MCF 10A (cell line): ENCODE measurements at regions not wholly inside any gene's neighbourhood (a gene's known extent, or its start where the extent isn't known, plus 50 kb on each side); places are given as distances from the start of the nearest gene placed in this dataset.
A peak's percentile ranks its signal among the peaks of the same experiment; 100 is the strongest.

Source experiments
- BruUV-seq: library from RNA; stranded (reverse); fragments of 400-500 nt; replicated peaks from 2 replicates; lab custom pipeline; 2021; lab: Mats Ljungman, UMichigan
- CTCF ChIA-PET: fragments of 300-600 bp; sonication (Branson Sonifier 250); formaldehyde crosslinking; extraction: SDS; loops from one replicate; lab custom pipeline; 2021; ENCODE audit warnings: antibody characterized with exemption, inconsistent platforms; lab: Yijun Ruan, JAX
- POLR2A ChIA-PET: fragments of 300-600, 350-650 bp; sonication (Branson Sonifier 250); formaldehyde crosslinking; extraction: SDS; loops from one replicate; lab custom pipeline; 2020; ENCODE audit warnings: antibody characterized with exemption, inconsistent platforms; lab: Yijun Ruan, JAX
- DNase-seq: peaks from one replicate; pipeline ENCODE4 v3.0.0-alpha.2; 2018; ENCODE audit not compliant: unreplicated experiment
- H3K27ac Mint-ChIP-seq: one replicate; pipeline ENCODE4 v1.8.0; 2022; ENCODE audit warnings: mild to moderate bottlenecking, low read depth, mixed read lengths; ENCODE audit not compliant: unreplicated experiment
- H3K27me3 Mint-ChIP-seq: one replicate; pipeline ENCODE4 v1.8.0; 2022; ENCODE audit warnings: mixed read lengths; ENCODE audit not compliant: insufficient read depth, unreplicated experiment
- H3K36me3 Mint-ChIP-seq: one replicate; pipeline ENCODE4 v1.8.0; 2022; ENCODE audit warnings: mild to moderate bottlenecking, moderate library complexity, mixed read lengths; ENCODE audit not compliant: insufficient read depth, unreplicated experiment
- H3K4me1 Mint-ChIP-seq: one replicate; pipeline ENCODE4 v1.8.0; 2022; ENCODE audit warnings: mixed read lengths; ENCODE audit not compliant: insufficient read depth, unreplicated experiment
- H3K4me3 Mint-ChIP-seq: one replicate; pipeline ENCODE4 v1.8.0; 2022; ENCODE audit warnings: mild to moderate bottlenecking, moderate library complexity, mixed read lengths; ENCODE audit not compliant: unreplicated experiment
- H3K9me3 Mint-ChIP-seq: one replicate; pipeline ENCODE4 v1.8.0; 2022; ENCODE audit warnings: mixed read lengths; ENCODE audit not compliant: unreplicated experiment
- CTCF ChIP-seq: fragments of 200-600 bp; IDR thresholded peaks from one replicate; pipeline ENCODE4 v1.8.0; 2022; ENCODE audit warnings: antibody characterized with exemption, mild to moderate bottlenecking; ENCODE audit not compliant: unreplicated experiment
- intact Hi-C: fragments of 100-400 bp; cut with micrococcal nuclease; formaldehyde crosslinking; loops from 2 replicates; pipeline ENCODE4 v1.14.1; 2022

GRCh38 chr11:19646921-19647320 lies 65.7 kb upstream of the NAV2 start:
- Mint-ChIP-seq H3K4me1 (peaks cover 10% of the 10 kb centered on the region), H3K9me3 (no peaks in the 10 kb centered on the region), H3K4me3 (no peak overlapping the region), H3K27ac (no peak overlapping the region), H3K27me3 (no peaks in the 10 kb centered on the region), H3K36me3 (no peaks in the 10 kb centered on the region)
- TF ChIP-seq CTCF = no peak
- CTCF ChIA-PET = interaction anchor here (0.6 to 2.1 kb wide), 7 partner anchors 12 to 486 kb away, joined by 3 to 13 read pairs (median 4); no protein-coding TSS in a partner anchor
- POLR2A ChIA-PET = interaction anchor here (0.7 to 1.5 kb wide), 4 partner anchors 10 to 251 kb away, joined by 3 to 4 read pairs (median 4); no protein-coding TSS in a partner anchor
- peak; percentile 76 for DNase-seq
- BruUV-seq = no TSS peak
- intact Hi-C loops = no loop called here

GRCh38 chr11:19646308-19646707 lies 66.3 kb upstream of the NAV2 start:
- H3K27ac Mint-ChIP-seq = no peak overlapping the region
- no peaks in the 10 kb centered on the region for H3K36me3 Mint-ChIP-seq
- no peaks in the 10 kb centered on the region for H3K27me3 Mint-ChIP-seq
- ChIA-PET CTCF (interaction anchor here (0.6 to 2.1 kb wide), 6 partner anchors 12 to 257 kb away, joined by 3 to 13 read pairs (median 5); no protein-coding TSS in a partner anchor), POLR2A (interaction anchor here (0.7 to 1.5 kb wide), 3 partner anchors 18 to 252 kb away, joined by 3 to 4 read pairs (median 3); no protein-coding TSS in a partner anchor)
- TF ChIP-seq CTCF = no peak
- no peaks in the 10 kb centered on the region for H3K9me3 Mint-ChIP-seq
- no peak overlapping the region for H3K4me3 Mint-ChIP-seq
- peaks cover 16% of the 10 kb centered on the region for H3K4me1 Mint-ChIP-seq
- BruUV-seq = no TSS peak
- intact Hi-C loops = no loop called here
- no peak for DNase-seq

GRCh38 chr11:19644316-19644715 lies 68.3 kb upstream of the NAV2 start:
- ChIA-PET POLR2A (no interaction called here), CTCF (no interaction called here)
- no peak for TF ChIP-seq CTCF
- H3K4me3 Mint-ChIP-seq = no peak overlapping the region
- H3K27me3 Mint-ChIP-seq = no peaks in the 10 kb centered on the region
- no TSS peak for BruUV-seq
- no peak overlapping the region for H3K27ac Mint-ChIP-seq
- intact Hi-C loops = no loop called here
- peaks cover 17% of the 10 kb centered on the region for H3K4me1 Mint-ChIP-seq
- H3K9me3 Mint-ChIP-seq = no peaks in the 10 kb centered on the region
- no peaks in the 10 kb centered on the region for H3K36me3 Mint-ChIP-seq
- DNase-seq = no peak

- Mint-ChIP-seq H3K36me3 (no peaks in the 10 kb centered on the region), H3K9me3 (no peaks in the 10 kb centered on the region), H3K4me1 (peaks cover 17% of the 10 kb centered on the region), H3K27me3 (no peaks in the 10 kb centered on the region), H3K27ac (no peak overlapping the region), H3K4me3 (no peak overlapping the region)
- TF ChIP-seq CTCF = no peak
- no TSS peak for BruUV-seq
- peak; percentile 34 for DNase-seq
- POLR2A ChIA-PET = no interaction called here
- CTCF ChIA-PET = interaction anchor here (0.9 to 1.3 kb wide), 4 partner anchors 10 to 565 kb away, joined by 3 to 4 read pairs (median 4); no protein-coding TSS in a partner anchor
- intact Hi-C loops = no loop called here
These were observed 70.2 kb upstream of the NAV2 start for GRCh38 chr11:19642185-19643158.
